ENCODE measurements at regions not wholly inside any gene's neighbourhood (a gene's known extent, or its start where the extent isn't known, plus 50 kb on each side); places are given as distances from the start of the nearest gene placed in this dataset.

GRCh38 chr4:181502611-181503010, 740.6 kb upstream of the TENM3 start:
- H3K36me3 ChIP-seq = no peaks in the 10 kb centered on the region
- TF ChIP-seq POLR2AphosphoS5 (IDR thresholded peaks at IDR 0.05) (no peak), CTCF (IDR thresholded peaks at IDR 0.05 in 8 of 11, conservative IDR thresholded peaks at IDR 0.05 in 3 of 11) (no peak), POLR2A (IDR thresholded peaks at IDR 0.05) (no peak)
- H3K9me3 ChIP-seq = peaks cover 0 to 6% (median 0%) of the 10 kb centered on the region in 8 donors
- 85 to 93% (median 89%) methylated on average over 8 of the region's 8 CpGs for WGBS, 5 donors
- no peak overlapping the region for H3K27ac ChIP-seq
- no peak for DNase-seq
- H3K4me3 ChIP-seq = no peak overlapping the region
- intact Hi-C loops (cut with DNase I; ENCODE audit: low total_unique reads) = no loop called here
- no peaks in the 10 kb centered on the region for H3K27me3 ChIP-seq (replicated peaks in 1 of 7)
- no peaks in the 10 kb centered on the region for H3K4me1 ChIP-seq

DNA sequence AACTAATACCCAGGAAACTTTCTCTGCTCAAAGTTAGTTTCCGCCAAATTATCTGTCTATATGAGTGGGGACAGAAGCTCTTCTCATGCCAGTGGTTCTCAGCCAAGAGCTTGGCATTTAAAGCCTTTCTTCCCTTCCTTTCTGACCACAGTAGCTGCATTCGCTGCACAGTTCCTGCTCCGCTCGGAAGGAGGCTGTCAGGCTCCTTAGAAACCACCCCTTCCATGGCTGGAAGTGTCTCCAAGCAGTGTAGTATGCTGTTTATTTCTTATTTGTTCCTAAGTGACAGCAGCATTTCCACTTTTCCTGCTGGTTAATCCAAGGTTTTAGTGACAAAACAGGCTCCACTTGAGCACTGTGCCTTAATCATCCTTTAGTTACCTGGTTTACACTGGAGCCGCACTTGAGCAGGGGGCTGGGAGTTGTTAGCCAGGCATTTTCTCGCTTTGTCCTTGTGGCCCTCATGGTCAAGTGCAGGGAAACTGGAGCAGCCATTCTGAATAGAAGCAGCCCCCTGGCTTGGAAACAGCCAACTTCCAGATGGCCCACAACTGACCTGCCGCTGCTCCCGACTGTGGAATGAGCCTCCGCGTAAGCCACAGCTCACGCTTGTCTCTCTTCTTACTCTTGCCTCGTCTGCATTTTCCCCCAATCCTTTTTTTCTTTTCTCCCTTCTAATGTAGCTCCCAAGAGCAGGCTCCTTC, 739.4 kb upstream of the TENM3 start:
- no peak overlapping the region for H3K27ac ChIP-seq
- no peak for DNase-seq
- no peak for TF ChIP-seq CTCF (IDR thresholded peaks at IDR 0.05 in 8 of 11, conservative IDR thresholded peaks at IDR 0.05 in 3 of 11)
- TF ChIP-seq POLR2AphosphoS5 (IDR thresholded peaks at IDR 0.05) = no peak
- no peak for TF ChIP-seq POLR2A (IDR thresholded peaks at IDR 0.05)
- intact Hi-C loops (cut with DNase I; ENCODE audit: low total_unique reads) = no loop called here
- no peaks in the 10 kb centered on the region for H3K9me3 ChIP-seq
- whole genome bisulfite sequencing, 5 donors = 68 to 83% (median 76%) methylated on average over 12 of the region's 12 CpGs
- no peaks in the 10 kb centered on the region for H3K27me3 ChIP-seq (replicated peaks in 1 of 7)
- H3K4me1 ChIP-seq = no peaks in the 10 kb centered on the region
- no peaks in the 10 kb centered on the region for H3K36me3 ChIP-seq
- no peak overlapping the region for H3K4me3 ChIP-seq

DNA sequence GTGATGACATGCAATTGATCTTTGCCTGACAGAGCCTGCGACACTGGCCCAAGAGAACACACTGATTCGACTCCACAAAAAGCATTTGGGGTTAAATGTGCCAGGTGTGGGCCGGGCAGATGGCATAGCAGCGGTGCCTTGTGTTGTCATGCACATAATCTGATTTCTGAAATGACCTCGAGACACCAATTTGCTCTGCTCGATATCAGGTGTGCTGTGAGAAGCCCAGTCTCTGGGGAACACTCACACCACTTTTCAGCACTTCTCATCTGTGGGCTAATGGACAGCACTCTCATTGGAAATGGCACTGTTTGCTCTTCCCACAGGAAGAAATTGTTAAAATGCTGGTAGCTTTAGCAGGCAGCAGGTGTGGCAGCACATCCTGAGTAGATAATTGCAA, 738.3 kb upstream of the TENM3 start:
- Histone ChIP-seq H3K27me3 (replicated peaks in 1 of 7) (no peaks in the 10 kb centered on the region), H3K4me3 (no peak overlapping the region), H3K27ac (no peak overlapping the region), H3K9me3 (no peaks in the 10 kb centered on the region), H3K36me3 (no peaks in the 10 kb centered on the region), H3K4me1 (no peaks in the 10 kb centered on the region)
- WGBS, 5 donors = 79 to 87% (median 81%) methylated on average over 6 of the region's 6 CpGs
- TF ChIP-seq CTCF (IDR thresholded peaks at IDR 0.05 in 8 of 11, conservative IDR thresholded peaks at IDR 0.05 in 3 of 11) (no peak), POLR2AphosphoS5 (IDR thresholded peaks at IDR 0.05) (no peak), POLR2A (IDR thresholded peaks at IDR 0.05) (no peak)
- no peak for DNase-seq
- intact Hi-C loops (cut with DNase I; ENCODE audit: low total_unique reads) = no loop called here

GRCh38 chr4:181507180-181507835, 735.9 kb upstream of the TENM3 start:
- no peak for TF ChIP-seq POLR2AphosphoS5 (IDR thresholded peaks at IDR 0.05)
- no peak for TF ChIP-seq CTCF (IDR thresholded peaks at IDR 0.05 in 8 of 11, conservative IDR thresholded peaks at IDR 0.05 in 3 of 11)
- TF ChIP-seq POLR2A (IDR thresholded peaks at IDR 0.05) = no peak
- DNase-seq = no peak
- Histone ChIP-seq H3K27ac (no peak overlapping the region), H3K9me3 (no peaks in the 10 kb centered on the region), H3K36me3 (no peaks in the 10 kb centered on the region), H3K27me3 (replicated peaks in 1 of 7) (no peaks in the 10 kb centered on the region), H3K4me3 (no peak overlapping the region), H3K4me1 (no peaks in the 10 kb centered on the region)
- 79 to 86% (median 83%) methylated on average over 10 of the region's 10 CpGs for WGBS, 5 donors
- intact Hi-C loops (cut with DNase I; ENCODE audit: low total_unique reads) = no loop called here
